OCI-LY7 (cell line): ENCODE measurements at regions not wholly inside any gene's neighbourhood (a gene's known extent, or its start where the extent isn't known, plus 50 kb on each side); places are given as distances from the start of the nearest gene placed in this dataset.

Experiments
- BruUV-seq: library from RNA; stranded (reverse); fragments of 400-500 nt; replicated peaks from 2 replicates; lab custom pipeline; 2021; lab: Mats Ljungman, UMichigan
- CTCF ChIA-PET: fragments of 300-600 bp; sonication (Branson Sonifier 250); formaldehyde crosslinking; loops from one replicate; lab custom pipeline; 2022; ENCODE audit warnings: antibody characterized with exemption; ENCODE audit not compliant: unreplicated experiment; lab: Charles Lee
- POLR2A ChIA-PET: fragments of 300-600 bp; sonication (Branson Sonifier 250); formaldehyde crosslinking; loops from one replicate; lab custom pipeline; 2022; ENCODE audit warnings: antibody characterized with exemption; lab: Charles Lee
- DNase-seq: peaks from one replicate; pipeline ENCODE4 v3.0.0-alpha.2; 2015; ENCODE audit warnings: low spot score
- H2AFZ ChIP-seq: fragments of 200-600 bp; sonication (generic), shearing (Covaris generic); 2 replicates; pipeline ENCODE4 v1.6.1; 2014; ENCODE audit warnings: mild to moderate bottlenecking, antibody characterized with exemption, low read length, moderate library complexity
- H3K27ac ChIP-seq: fragments of 200-600 bp; sonication (generic); 2 replicates; pipeline ENCODE4 v1.5.1; 2014; ENCODE audit warnings: mixed run types, low read depth, mild to moderate bottlenecking, moderate library complexity, low read length, inconsistent platforms; ENCODE audit not compliant: poor library complexity, severe bottlenecking
- H3K36me3 ChIP-seq: fragments of 200-600 bp; sonication (generic); 2 replicates; pipeline ENCODE4 v1.6.1; 2014; ENCODE audit warnings: mild to moderate bottlenecking, antibody characterized with exemption, low read length, moderate library complexity, mixed read lengths; ENCODE audit not compliant: insufficient read depth
- H3K4me1 ChIP-seq: fragments of 200-600 bp; sonication (generic); 2 replicates; pipeline ENCODE4 v1.5.1; 2014; ENCODE audit warnings: mild to moderate bottlenecking, low read length; ENCODE audit not compliant: insufficient read depth, poor library complexity, severe bottlenecking
- H3K4me2 ChIP-seq: fragments of 200-600 bp; sonication (generic); 2 replicates; pipeline ENCODE4 v1.6.1; 2014; ENCODE audit warnings: mild to moderate bottlenecking, low read length
- H3K4me3 ChIP-seq: fragments of 200-600 bp; sonication (generic); 2 replicates; pipeline ENCODE4 v1.5.1; 2014; ENCODE audit warnings: mild to moderate bottlenecking, low read depth, low read length; ENCODE audit not compliant: poor library complexity, severe bottlenecking
- H3K79me2 ChIP-seq: fragments of 200-600 bp; sonication (generic); 2 replicates; pipeline ENCODE4 v1.6.1; 2016; ENCODE audit warnings: low read depth, mild to moderate bottlenecking, low read length, moderate library complexity, mixed read lengths; ENCODE audit not compliant: insufficient read depth
- H3K9me2 ChIP-seq: fragments of 200-600 bp; sonication (generic); 2 replicates; pipeline ENCODE4 v1.6.1; 2016; ENCODE audit warnings: mild to moderate bottlenecking, low read length, mixed read lengths; ENCODE audit not compliant: insufficient read depth
- H3K9me3 ChIP-seq: fragments of 200-600 bp; sonication (generic); 2 replicates; pipeline ENCODE4 v1.6.1; 2014; ENCODE audit warnings: mild to moderate bottlenecking, mixed run types, low read length, mixed read lengths
- H4K20me1 ChIP-seq: fragments of 200-600 bp; sonication (generic); 2 replicates; pipeline ENCODE4 v1.6.1; 2014; ENCODE audit warnings: mild to moderate bottlenecking, antibody characterized with exemption, low read length, moderate library complexity, mixed read lengths; ENCODE audit not compliant: insufficient read depth
- EZH2phosphoT487 ChIP-seq: fragments of 200-600 bp; sonication (generic); IDR thresholded peaks from 2 replicates; pipeline ENCODE4 v1.6.1; 2018; ENCODE audit warnings: low read depth, borderline replicate concordance, mild to moderate bottlenecking, mixed run types, antibody characterized with exemption, low read length, moderate library complexity, mixed read lengths
- intact Hi-C: fragments of 100-400 bp; cut with micrococcal nuclease; formaldehyde crosslinking; loops from one replicate; pipeline ENCODE4 v1.10.0; 2022; ENCODE audit not compliant: unreplicated experiment
- TF ChIP-seq, protein P1 (sequence below): fragments of 200-600 bp; sonication (generic); conservative IDR thresholded peaks from 2 replicates; pipeline ENCODE4 v1.5.1; 2014; ENCODE audit warnings: mild to moderate bottlenecking, antibody characterized with exemption, low read length, moderate library complexity, mixed read lengths

DNA sequence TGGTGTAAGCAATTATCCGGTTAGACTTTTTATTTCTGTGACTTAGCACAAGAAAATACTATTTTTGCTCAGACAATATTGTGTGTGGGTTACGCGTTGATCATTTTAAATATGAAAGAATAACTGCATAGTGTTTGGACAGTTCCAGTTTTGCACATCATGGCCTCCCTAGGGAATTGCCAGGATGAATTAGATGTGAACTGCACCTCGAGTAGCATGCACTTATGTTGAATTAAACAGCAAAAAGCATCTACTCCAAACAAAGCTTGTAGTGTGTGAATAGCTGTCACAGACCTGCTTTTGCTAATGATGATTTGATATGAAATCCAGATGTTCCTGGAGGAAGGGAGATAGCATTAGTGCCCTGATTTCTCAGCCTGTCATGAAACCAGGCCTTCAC, 184.8 kb upstream of the NLGN4Y start:
- Histone ChIP-seq H3K4me3 (no peak overlapping the region), H3K9me3 (no peaks in the 10 kb centered on the region), H4K20me1 (no peaks in the 10 kb centered on the region), H3K27ac (no peak overlapping the region), H3K36me3 (no peaks in the 10 kb centered on the region), H3K9me2 (no peaks in the 10 kb centered on the region), H3K4me1 (peaks cover 5% of the 10 kb centered on the region), H2AFZ (peak overlapping the region; percentile 64; the same call in 1 of the 2 replicates), H3K79me2 (no peaks in the 10 kb centered on the region), H3K4me2 (no peak overlapping the region)
- no peak for DNase-seq
- TF ChIP-seq, protein P1, sequence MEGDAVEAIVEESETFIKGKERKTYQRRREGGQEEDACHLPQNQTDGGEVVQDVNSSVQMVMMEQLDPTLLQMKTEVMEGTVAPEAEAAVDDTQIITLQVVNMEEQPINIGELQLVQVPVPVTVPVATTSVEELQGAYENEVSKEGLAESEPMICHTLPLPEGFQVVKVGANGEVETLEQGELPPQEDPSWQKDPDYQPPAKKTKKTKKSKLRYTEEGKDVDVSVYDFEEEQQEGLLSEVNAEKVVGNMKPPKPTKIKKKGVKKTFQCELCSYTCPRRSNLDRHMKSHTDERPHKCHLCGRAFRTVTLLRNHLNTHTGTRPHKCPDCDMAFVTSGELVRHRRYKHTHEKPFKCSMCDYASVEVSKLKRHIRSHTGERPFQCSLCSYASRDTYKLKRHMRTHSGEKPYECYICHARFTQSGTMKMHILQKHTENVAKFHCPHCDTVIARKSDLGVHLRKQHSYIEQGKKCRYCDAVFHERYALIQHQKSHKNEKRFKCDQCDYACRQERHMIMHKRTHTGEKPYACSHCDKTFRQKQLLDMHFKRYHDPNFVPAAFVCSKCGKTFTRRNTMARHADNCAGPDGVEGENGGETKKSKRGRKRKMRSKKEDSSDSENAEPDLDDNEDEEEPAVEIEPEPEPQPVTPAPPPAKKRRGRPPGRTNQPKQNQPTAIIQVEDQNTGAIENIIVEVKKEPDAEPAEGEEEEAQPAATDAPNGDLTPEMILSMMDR: no peak
- no peak for TF ChIP-seq EZH2phosphoT487
- BruUV-seq: no TSS peak
- intact Hi-C loops: no loop called here
- ChIA-PET POLR2A (interaction anchor here (1.0 kb wide), 1 partner anchor 80 kb away, joined by 3 read pairs; no protein-coding TSS in a partner anchor), CTCF (no interaction called here)

DNA sequence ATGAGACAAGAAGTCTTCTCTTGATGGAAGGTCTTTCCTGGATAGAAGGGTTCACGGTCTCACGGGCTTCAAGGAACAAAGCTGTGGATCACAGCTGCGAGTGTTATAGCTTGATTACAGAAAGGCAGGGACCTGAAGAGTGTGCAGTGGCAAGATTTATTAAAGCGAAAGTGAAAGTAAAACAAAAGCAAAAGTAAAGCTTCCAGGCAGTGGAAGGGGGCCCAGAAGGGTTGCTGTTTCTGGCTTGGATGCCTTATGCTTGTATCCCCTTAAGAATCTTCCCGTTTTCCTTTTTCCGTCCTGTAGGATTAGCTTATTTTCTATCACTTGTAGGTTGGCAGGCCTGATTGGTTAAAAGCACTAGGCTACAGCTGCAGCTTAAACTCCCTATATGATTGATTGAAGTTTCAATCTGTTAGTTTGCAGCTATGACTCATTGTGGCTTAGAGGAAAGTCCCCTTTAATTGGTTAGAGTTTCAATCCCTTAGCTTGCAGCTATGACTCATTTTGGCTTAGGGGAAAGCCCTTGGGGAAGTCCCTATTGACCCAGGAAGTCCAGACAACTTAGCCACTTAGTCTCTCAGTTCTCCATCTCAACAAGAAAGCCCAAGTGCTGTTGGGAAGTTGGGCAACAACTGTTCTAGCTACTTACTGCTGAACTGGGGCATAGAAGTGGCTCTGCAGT, 183.7 kb upstream of the NLGN4Y start:
- BruUV-seq: no TSS peak
- Histone ChIP-seq H4K20me1 (no peaks in the 10 kb centered on the region), H3K36me3 (no peaks in the 10 kb centered on the region), H3K27ac (no peak overlapping the region), H3K9me2 (no peaks in the 10 kb centered on the region), H3K4me1 (peaks cover 5% of the 10 kb centered on the region), H3K4me2 (peak overlapping the region; percentile 25; the same call in 1 of the 2 replicates), H3K79me2 (no peaks in the 10 kb centered on the region), H3K4me3 (peak overlapping the region; percentile 31), H3K9me3 (no peaks in the 10 kb centered on the region), H2AFZ (peak overlapping the region; percentile 64; the same call in 1 of the 2 replicates)
- ChIA-PET CTCF (no interaction called here), POLR2A (no interaction called here)
- peak; percentile 20 for DNase-seq
- intact Hi-C loops: no loop called here
- TF ChIP-seq, protein P1: no peak
- no peak for TF ChIP-seq EZH2phosphoT487
